HG03565 (cell line): ENCODE measurements at regions not wholly inside any gene's neighbourhood (a gene's known extent, or its start where the extent isn't known, plus 50 kb on each side); places are given as distances from the start of the nearest gene placed in this dataset.
"Not testable (repeated sequence)": the region's sequence is repeated elsewhere in the genome, so short reads cannot be mapped to it uniquely, and the experiment has no call there.

Experiments used
- ATAC-seq: cut with Tn5 transposase; IDR thresholded peaks from one replicate; pipeline ENCODE4 v1.9.1; 2021; ENCODE audit warnings: mild to moderate bottlenecking, moderate library complexity; ENCODE audit not compliant: unreplicated experiment

DNA sequence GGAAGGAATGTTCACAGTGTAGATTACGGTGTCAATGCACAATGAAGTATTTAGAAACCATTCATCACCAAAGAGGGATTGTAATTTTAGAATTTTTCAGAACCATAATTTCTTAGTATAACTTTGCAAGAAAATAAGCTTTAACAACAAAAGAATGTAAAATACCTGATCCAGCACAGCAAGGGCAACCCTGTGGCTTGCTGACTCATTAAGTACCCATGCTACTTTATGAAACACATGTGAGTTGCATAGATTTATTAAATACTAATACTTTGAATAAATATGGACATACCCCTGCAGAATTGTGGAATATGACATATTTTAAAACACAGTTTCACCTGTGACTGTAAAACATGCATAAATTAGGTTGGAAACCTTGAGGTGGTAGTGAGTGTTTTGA, 281.3 kb downstream of the ZNF248 start:
- ATAC-seq, result no peak

DNA sequence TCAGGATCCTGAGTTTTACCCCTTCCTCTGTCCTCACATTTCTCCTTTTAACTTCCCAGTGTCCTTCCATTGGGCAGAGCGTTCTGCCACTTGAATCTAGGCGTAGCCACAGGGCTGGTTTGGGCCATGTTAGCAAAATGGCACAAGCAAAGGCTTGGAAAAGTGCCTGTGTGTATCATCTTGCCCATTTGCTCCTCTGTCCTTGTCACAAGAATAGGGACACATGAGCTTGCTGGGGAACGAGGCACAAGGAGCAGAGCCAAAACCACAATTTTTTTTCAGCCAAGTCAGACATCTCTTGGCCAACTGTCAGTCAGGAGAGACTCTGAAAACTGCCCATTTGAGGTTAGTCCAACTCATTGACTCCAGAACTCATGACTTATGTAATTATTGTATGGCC, 285.2 kb downstream of the ZNF248 start:
- no peak for ATAC-seq

DNA sequence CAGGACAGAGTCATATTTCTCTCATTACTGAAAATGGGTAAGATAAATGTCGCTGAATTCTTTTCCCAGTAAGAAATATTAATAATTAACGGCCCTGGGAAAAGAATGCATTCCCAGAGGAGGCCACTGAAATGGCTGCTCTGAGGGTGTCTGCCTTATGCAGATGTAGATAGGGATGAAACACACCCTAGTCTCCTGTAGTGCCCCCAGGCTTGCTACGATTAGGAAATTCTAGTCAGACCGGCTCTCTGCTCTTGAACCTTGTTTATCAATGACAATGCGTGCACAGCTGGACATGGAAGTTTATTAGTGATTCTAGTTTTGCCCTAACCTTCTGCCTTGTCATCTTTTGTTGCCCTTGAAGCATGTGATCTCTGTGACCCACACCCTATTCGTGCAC, 291.1 kb downstream of the ZNF248 start:
- no peak for ATAC-seq

DNA sequence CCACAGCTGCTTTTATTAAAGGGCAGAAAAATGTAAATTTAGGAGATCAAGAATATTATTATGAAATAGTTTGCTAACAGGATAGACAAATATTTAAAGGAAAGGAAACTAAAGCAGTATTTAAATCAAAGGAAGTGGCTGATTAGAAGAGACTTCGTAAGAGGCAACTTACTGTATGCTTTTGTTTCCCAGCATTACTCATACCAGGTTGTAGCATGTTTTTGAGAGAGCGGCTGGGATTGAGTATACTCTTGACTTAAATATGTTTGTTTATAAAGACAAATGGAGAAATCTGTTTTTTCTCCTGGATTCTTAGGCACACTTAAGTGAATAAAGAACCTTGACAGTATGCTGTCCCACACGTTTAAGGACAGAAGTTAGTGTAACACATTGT, 293.7 kb downstream of the ZNF248 start:
- no peak for ATAC-seq

DNA sequence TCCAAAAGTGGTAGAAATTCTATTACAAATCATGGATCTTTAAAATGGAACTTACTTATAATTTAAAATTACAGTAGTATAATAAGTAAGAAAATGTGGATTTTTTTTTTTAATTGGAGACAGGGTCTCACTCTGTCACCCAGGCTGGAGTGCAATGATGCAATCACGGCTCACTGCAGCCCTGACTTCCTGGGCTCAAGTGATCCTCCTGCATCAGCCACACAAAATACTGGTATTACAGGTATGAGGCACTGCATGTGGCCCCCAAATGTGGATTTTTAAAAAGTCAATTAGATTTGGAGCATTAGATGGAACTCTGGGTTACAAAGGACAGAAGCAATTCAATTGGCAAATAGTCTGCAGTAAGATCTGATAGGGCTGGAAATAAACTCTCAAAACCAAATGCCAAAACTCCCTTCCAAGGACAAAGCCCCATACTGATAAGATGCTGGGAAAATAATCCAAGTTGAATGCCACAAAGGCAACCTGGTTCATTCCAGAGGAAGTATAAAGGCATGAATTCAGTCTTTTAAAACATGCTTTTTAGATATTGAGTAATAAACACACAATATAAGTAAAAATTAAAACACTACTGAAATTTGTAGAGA, 294.2 kb downstream of the ZNF248 start:
- ATAC-seq, result no peak

DNA sequence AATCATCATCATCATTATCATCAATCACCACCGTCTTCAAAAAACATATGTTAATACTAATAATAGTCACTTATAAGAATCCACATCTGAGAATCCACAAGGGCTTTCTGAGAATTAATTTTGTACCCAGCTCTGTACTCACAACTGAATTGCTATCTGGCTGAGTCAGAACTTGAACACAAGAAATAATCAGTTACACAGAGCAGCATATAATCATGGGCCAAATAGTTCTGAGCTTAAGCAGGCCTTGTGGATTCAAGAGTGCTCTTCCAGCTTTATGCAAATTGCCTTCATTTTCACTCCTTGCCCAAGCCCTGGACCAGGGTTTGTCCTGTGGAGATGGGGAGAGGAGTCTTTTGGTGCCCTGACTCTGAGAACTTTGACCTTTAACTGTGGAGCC, 304.5 kb downstream of the ZNF248 start:
- ATAC-seq, result no peak

DNA sequence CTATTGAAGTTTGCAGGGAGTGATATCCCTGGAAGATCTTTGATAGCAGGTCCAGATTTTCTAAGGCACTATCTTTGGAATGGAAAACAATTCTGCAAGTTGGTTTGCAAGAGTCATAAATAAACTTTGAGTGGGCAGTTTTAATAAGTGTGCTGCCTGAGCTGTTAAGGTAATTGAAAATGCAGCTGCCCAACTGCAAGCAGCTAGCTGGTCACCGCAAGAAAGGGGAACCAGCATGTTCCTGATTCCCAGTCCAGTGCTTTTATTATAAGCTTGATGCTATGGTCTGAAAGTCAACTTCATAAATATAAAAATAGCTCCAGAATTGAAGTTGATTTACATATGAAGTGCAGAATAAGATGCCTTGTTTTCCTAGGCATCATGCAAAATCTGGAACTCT, 308.4 kb downstream of the ZNF248 start:
- ATAC-seq, result no peak

DNA sequence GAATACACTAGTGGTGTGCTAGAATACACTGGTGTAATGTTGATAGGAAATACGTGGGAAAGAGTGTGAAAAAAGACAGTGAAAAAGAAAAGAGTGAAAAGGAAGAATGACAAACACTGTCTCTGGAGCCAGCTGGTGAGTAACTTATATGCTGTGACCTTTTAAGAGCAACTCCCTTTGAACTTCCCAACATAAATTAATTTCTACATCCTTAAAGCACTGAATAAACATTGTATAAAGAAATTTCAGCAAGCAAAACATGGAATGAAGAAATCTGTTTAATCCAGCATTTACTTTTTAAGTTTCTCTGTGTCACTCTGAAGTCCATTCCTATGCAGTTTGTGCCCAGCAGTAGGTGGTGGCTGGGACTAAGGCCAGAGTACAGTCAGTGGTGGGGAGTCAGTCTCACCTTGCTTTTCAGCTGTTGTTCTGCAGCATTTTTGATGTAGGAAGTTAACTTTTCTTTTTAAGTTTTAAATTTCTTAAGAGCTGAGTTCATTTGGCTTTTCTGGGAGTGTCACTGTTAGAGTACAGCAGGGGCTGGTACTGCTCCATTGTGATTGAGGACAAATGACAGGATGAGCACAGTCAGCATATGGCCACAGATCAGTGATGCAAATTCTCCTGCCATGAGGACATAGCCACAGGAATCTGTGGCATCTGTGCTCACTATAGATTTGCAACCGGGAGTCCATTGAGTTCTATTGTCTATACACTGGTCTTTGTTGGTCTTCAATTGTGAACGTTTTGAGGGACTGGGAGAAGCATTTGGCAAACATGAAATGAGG, 321.8 kb downstream of the ZNF248 start:
- no peak for ATAC-seq

DNA sequence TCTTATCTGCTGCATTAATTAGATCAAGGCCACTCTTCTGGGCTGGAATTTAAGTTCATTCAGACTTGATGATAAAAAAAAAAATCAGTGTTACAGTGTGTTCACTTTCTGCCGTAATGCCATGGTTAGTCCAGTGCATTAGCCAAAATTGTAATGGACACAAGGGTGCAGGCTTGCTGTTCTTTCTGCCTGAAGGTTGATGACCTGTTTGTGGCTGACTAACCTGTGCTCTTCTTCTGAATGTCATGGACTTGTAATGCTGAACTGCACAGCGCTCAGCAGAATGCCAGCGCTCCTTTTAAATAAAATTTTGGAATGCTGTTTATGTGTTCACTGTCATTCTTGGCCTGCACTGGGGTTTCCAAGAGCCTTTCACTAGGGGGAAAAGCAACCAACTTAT, 323.2 kb downstream of the ZNF248 start:
- ATAC-seq, result no peak

DNA sequence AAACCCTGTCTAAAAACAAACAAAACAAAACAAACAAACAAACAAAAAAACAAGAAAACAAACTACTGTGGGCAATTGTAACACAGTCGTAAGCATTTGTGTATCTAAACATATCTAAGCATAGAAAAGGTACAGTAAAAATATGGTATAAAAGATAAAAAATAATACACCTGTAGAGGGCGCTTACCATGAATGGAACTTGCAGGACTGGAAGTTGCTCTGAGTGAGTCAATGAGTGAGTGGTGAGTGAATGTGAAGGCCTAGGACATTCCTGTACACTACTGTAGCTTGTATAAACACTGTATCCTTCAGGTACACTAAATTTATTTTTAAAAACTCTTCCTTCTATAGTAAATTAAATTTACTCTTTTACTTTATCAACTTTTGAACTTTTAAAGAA, 332.0 kb downstream of the ZNF248 start:
- not testable (repeated sequence) for ATAC-seq

DNA sequence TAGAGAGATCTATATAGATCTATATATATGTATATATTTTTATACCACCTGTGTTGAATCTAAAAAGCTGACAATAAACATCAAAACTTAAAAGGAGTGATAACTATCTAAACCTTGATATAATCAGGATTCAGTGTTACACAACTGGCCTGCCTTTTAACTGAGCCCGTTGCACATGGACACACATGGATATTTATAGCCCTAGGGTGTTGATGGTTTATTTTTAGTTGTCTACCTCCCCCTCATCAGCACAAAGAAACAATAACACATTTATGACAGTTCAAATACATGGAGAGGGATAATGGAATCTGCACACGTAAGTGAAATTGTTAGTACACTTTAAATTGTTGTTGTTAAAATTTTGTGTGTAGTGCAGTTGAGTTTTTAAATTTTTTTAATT, 336.9 kb downstream of the ZNF248 start:
- no peak for ATAC-seq

DNA sequence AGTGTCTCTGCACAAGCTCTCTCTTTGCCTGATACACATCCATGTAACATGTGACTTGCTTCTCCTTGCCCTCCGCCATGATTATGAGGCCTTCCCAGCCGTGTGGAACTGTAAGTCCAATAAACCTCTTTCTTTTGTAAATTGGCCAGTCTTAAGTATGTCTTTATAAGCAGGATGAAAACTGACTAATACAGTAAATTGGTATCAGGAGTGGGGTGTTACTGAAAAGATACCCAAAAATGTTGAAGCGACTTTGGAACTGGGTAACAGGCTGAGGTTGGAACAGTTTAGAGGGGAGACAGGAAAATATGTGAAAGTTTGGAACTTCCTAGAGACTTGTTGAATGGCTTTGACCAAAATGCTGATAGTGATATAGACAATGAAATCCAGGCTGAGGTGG, 346.9 kb downstream of the ZNF248 start:
- not testable (repeated sequence) for ATAC-seq

DNA sequence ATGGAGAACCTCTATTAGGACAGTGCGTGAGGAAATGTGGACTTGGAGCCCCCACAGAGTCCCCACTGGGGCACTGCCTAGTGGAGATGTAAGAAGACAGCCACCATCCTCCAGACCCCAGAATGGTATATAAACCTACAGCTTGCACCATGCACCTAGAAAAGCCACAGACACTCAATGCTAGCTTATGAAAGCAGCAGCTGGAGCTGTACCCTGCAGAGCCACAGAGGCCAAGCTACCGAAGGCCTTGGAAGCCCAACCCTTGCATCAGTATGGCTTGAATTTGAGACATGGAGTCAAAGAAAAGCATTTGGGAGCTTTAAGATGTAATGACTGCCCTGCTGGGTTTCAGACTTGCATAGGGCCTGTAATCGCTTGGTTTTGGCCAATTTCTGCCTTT, 361.3 kb downstream of the ZNF248 start:
- no peak for ATAC-seq

DNA sequence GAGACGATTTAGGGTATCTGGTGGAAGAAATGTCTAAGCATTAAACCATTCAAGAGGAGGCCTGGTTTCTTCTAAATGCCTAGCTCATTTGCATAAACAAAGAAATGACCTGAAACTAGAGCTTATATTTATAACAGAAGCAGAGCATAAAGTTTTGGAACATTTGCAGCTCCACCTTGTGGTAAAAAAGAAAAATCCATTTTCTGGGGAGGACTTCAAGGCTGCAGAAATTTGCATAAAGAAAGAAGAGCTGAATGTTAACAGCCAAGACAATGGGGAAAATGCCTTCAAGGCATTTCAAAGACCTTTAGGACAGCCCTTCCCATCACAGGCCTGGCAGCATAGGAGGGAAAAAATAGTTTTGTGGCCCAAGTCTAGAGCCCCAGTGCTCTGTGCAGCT, 362.0 kb downstream of the ZNF248 start:
- ATAC-seq, result no peak

DNA sequence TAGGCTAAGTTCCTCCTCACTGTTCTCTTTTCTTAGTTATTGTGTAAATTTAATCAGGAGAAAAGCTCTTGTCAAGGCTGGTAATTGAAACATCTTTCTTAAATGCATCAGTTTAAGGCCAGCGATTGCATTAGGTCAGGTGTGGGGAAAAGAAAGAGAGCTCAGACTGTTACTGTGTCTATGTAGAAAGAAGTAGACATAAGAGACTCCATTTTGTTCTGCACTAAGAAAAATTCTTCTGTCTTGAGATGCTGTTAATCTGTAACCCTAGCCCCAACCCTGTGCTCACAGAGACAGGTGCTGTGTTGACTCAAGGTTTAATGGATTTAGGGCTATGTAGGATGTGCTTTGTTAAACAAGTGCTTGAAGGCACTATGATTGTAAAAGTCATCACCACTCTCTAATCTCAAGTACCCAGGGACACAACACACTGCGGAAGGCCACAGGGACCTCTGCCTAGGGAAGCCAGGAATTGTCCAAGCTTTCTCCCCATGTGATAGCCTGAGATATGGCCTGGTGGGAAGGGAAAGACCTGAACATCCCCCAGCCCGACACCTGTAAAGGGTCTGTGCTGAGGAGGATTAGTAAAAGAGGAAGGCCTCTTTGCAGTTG, 364.1 kb downstream of the ZNF248 start:
- ATAC-seq, result not testable (repeated sequence)

DNA sequence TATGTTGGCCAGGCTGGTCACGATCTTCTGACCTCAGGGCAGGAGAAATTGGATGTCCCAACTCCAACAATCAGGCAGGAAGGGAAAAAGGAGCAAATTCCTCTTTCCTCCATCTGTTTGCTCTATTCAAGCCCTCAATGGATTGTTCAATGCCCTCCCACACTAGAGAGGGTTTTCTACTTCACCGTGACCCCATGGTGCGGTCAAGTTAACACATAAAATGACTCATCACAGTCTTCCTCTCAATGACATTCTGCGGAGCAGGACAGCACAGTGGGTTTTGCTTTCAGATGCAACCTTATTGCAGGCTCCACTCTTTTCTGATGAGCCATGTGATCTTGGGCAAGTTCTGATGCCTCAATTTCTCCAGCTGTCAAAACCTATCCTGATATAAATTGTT, 364.9 kb downstream of the ANKRD30A start:
- no peak for ATAC-seq

DNA sequence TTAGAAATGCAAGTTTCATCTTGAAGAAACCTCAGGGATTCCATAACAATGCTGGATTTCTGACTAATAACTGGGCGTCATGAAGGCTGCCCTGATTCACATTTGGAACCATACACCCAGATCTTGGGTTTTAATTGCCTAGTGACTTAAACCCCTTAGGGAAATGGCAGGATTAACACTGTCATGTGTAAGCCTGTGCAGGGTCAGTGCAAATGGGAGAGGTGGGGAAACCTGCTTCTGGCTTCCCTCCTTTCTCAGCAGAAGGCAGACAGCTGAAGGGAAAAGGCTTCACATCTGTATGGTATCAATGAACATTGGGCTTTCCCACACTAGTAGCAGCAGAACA, 364.2 kb downstream of the ANKRD30A start:
- no peak for ATAC-seq

DNA sequence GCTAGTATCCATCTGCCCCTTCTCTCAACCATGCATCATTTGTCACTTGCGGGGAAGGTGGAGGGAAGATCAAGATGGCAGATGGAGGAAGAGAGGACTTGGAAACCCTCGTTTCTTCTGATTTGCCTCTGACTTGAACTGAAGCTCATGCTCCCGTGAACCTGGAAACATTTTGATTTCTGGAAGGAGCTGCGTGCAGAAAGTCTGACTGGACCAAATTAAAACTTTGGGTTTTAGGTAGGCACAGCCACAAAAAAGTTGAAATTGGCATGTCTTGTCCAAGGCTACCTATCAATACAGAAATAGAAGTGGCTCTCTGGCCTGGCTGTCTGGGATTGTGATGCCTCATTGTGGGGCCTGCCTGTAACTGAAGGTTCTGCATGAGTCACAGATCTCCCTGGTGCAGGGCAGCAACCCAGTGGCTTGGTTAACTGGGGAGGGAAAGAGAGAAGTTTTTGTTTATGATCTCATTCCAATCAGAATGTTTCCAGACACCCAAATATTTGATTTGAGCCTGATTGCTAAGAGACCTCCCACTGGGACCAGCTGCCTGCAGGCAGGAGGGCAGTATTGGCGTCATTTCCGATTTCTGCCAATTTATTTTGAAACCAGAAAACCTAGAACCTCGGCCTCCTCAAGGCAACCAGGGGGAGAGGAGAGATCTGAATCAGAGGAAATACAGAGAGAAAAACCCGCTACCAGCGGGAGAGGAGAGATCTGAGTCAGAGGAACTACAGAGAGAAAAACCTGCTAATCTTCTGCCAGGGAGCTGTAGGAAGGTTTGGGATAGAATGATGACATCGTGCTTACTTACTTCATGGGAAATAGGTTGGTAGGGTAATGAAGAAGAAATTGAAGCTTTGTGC, 363.6 kb downstream of the ANKRD30A start:
- ATAC-seq, result no peak

DNA sequence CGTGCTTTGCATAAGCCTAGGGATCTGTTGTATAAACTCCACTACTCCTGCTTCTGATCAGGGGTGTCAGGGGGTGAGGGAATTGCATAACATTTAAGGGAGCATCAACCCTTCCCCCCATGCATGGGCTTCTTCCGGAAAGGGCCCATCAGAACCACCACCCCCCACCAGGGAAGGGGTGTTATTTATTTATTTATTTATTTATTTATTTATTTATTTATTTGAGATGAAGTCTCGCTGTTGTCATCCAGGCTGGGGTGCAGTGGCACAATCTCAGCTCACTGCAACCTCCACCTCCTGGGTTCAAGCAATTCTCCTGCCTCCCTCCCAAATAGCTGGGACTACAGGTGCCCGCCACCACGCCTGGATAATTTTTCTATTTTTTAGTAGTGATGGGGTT, 355.2 kb downstream of the ANKRD30A start:
- ATAC-seq, result not testable (repeated sequence)

DNA sequence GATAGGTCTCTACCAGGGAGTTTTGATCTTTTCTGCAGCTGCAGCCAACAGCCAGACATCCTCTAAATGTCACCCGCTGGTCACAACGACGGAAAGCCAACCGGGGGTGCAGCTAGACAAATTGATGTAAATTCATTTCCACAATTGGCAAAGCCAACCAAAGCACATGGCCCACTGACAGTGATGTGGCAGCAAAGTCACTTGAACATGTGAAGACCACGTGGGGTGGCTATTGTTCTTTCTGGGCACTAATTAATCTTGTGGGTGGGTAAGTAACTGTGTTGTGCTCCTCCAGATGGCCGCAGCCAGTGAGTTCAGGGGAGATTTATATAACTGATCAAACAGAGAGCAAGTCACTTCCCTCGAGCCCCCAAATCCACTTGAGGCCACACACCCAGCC, 354.1 kb downstream of the ANKRD30A start:
- no peak for ATAC-seq

DNA sequence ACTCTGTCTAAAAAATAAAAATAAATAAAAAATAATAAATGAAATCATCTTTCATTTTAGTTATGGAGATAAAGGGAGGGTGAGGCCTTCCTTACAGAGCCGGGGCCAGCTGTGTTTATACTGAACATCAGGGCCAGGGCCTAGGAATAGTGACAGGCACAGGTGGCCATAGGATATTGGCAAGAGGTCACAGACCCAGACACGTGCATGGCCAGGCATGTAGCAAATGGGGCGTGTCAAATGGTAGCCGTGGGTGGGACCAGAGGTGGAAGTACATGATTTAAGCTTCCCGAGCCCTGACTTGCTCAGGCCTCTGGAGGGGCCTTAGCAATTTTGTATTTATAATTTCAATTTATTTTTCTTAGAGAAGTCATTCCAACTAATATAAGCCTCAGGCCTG, 353.0 kb downstream of the ANKRD30A start:
- no peak for ATAC-seq

DNA sequence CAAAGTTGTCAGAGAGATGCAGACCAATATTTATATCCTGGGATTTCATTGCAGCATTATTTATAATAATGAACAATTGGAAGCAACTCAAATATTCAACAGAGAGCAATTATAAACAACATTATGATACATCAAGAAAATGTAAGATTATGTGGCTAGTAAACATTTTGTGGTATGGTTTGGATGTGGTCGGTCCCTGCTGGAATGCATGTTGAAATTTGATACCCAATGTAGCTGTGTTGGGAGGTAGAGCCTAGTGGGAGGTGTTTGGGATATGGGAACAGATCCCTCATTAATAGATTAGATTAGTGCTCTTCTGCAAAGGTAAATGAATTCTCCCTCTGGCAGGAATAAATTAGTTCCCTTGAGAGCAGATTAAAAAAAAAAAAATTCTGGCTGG, 350.9 kb downstream of the ANKRD30A start:
- ATAC-seq, result no peak
